ENCODE measurements at regions not wholly inside any gene's neighbourhood (a gene's known extent, or its start where the extent isn't known, plus 50 kb on each side); places are given as distances from the start of the nearest gene placed in this dataset.
"Not testable (repeated sequence)": the region's sequence is repeated elsewhere in the genome, so short reads cannot be mapped to it uniquely, and the experiment has no call there.

GRCh38 chr2:48228345-48228684 lies 86.2 kb upstream of the FOXN2 start:
- no peak for DNase-seq

DNA sequence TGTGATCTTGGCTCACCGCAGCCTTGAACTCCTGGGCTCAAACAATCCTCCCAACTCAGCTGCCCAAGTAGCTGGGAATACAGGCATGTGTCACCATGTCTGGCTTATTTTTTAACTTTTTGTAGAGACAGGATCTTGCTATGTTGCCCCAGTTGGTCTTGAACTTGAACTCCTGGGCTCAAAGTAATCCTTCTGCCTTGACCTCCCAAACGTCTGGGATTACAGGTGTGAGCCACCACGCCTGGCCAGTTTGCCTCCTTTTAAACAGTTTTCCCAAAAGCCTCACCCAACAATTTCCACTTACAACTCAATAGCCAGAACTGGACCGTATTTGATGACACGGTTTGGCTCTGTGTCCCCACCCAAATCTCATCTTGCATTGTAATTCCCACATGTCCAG lies 85.4 kb upstream of the FOXN2 start:
- no peak for DNase-seq

DNA sequence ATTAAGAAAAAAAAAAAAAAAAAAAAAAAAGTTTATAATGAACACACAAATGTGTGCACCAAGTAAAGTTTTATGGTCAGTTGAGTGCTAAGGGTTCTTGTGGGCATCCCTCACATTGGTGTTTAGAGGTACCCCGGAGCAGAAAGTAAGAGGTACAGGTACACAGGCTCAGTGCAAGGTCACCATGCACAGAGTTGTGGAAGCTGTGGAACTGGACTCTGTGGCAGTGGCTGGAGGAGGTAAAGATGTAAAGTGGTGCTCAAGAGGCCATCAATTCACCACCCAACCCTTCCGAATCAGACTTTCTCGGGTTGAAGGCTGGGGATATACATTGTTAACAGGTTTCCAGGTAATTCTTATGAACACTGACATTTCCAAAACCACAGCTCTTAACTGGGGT lies 83.6 kb upstream of the FOXN2 start:
- no peak for DNase-seq

DNA sequence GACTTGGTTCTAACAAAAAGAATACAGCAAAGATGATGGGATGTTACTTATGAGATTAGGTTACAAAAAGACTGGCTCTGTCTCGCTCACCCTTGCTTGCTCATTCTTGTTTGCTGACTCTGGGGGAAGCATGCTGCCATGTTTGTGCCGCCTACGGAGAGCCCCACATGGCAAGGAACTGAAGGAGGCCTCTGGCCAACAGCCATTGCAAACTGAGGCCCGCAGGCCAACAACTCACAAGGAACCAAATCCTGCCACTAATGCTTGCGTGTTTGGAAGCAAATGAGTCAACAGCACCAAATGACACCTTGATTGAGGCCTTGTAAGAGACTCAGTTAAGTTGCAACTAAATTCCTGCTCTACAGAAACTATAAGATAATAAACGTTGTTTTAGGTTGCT lies 82.1 kb upstream of the FOXN2 start:
- no peak for DNase-seq

DNA sequence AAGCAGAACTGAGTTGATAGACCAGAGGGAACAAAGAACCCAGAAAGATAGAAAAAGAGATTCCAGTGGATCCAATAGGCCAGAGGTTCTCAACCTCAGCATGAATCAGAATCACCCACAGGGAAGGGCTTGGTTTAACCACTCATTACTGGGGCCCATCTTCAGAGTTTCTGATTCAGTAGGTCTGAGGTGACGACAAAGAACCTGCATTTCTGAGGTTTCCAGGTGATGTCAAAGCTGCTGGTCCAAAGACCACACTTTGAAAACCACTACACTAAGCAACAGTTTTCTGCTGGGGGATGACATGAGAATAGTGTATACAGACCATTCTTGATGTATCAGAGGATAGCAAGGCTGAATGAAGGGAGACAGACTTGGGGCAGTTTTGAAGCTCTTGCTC lies 81.5 kb upstream of the FOXN2 start:
- DNase-seq = peak in 1 of 5 donors; percentile 21

GRCh38 chr2:48233824-48234223 lies 80.7 kb upstream of the FOXN2 start:
- DNase-seq = not testable (repeated sequence)

DNA sequence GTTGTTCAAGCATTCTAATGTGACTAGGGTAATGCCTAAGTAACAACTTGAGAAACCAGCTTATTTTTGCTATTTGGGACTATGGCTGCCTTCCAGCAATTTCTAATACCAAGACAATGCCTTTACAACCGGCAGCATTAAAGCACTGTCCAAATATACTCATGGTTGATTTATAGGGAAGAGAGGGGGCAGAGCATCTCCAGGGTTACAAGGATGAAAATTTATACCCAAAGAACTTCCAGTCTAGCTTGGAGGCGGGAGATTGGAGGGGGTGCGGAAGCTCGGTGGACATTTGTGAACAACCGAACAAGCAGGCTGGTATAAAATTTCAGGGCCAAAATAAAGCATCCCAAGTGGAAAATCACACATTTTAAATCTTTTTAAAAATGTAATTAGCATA lies 79.4 kb upstream of the FOXN2 start:
- no peak for DNase-seq

DNA sequence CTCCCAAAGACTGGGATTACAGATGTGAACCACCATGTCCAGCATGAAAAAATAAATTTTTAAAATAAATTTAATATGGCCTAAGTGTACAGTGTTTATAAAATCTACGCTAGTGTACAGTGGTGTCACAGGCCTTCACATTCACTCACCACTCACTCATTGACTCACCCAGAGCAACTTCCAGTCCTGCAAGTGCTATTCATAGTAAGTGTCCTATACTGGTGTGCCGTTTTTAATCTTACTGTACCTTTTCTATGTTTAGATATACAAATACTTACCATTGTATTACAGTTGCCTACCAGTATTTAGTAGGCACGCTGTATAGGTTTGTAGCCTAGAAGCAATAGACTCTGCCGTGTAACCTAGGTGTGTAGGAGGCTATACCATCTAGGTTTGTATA lies 76.1 kb upstream of the FOXN2 start:
- DNase-seq = no peak

GRCh38 chr2:48240912-48241311 lies 73.6 kb upstream of the FOXN2 start:
- DNase-seq = no peak

DNA sequence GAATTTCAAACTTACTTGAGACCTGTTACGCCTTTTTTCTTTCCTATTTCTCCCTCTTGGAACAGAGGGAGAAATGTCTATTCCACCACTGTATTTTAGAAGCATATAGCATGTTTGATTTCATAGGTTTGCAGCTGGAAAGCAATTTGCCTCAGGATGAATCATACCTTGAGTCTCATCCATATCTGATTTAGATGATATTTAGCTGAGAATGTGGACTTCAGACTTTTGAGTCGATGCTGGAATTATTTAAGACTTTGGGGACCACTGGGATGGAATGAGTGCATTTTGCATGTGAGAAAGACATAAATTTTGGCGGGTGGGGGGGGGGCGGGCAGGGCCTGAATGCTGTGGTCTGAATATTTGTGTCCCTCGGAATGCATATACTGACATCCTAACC lies 67.3 kb upstream of the FOXN2 start:
- no peak for DNase-seq

GRCh38 chr2:48248251-48248933 lies 66.1 kb upstream of the FOXN2 start:
- peak in 1 of 5 donors; percentile 54 for DNase-seq

DNA sequence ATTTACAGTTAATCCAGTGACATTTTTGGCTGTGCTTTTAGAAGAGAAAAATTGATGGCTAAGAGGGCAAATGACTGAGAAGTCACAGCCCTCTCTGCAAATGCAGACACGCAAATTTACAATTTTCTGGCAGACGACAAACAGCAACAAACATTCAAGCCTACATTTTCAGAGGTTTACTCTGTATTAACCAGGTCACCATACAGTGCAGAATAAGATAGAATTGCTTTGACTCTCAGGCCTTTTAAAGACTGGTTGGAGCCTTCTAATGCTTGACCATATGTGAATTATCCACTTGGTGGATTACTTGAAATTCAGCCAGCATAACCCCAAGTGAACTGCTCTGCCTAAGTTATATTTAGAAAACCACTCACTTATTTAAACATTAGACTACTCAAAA lies 65.5 kb upstream of the FOXN2 start:
- no peak for DNase-seq

- no peak for DNase-seq
Observed at GRCh38 chr2:48249631-48250473, 64.6 kb upstream of the FOXN2 start.

GRCh38 chr2:48250474-48250844 lies 64.0 kb upstream of the FOXN2 start:
- no peak for DNase-seq

GRCh38 chr2:48250943-48251342 lies 63.5 kb upstream of the FOXN2 start:
- DNase-seq = peak in 1 of 5 donors; percentile 41

DNA sequence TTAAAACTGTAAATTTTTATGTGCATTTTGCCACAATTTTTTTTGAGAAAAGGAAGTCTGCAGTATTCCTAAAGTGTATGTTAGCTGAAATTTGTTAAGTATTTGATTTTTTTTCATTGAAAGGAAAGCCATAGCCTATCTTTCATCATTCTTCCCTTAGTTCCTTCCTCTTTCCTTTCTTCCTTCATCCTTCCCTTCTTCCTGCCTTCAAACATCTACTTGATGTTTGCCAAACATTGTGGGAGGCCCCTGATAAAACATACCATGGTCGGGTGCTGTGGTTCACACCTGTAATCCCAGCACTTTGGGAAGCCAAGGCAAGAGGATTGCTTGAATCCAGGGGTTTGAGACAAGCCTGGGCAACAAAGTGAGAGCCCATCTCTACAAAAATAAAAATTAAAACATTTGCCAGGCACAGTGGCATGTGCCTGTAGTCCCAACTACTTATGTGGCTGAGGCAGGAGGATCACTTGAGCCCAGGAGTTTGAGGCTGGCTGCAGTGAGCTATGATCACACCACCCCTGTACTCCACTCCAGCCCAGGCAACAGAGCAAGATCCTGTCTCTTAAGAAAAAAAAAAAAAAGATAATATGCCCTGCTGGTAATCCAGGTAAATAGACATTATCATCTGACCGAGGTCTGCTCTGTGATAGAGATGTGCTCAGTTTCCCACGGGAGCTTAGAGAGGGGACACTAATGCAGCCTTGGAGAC lies 62.9 kb upstream of the FOXN2 start:
- DNase-seq = no peak

- no peak for DNase-seq
Observed at GRCh38 chr2:48253301-48253700, 61.2 kb upstream of the FOXN2 start.

- no peak for DNase-seq
Observed at GRCh38 chr2:48254839-48255238, 59.6 kb upstream of the FOXN2 start.

DNA sequence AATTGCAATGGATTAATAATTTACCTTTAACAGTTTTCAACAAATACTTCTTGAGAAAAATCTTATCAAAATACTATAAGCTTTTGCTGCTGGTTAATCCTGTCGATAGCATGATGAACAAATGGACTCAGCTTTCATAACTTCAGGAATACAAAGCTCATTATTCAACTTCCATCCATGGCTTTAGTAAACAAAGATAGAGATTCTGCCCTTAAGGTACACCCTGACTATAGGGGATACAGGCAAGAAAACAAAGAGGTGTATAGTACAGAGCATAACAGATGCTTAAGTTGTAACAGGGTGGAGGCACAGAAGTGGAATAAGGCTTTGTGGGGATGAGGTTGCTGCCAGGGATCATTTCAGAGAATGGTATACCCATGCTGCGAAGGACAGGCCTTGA lies 57.0 kb upstream of the FOXN2 start:
- no peak for DNase-seq

DNA sequence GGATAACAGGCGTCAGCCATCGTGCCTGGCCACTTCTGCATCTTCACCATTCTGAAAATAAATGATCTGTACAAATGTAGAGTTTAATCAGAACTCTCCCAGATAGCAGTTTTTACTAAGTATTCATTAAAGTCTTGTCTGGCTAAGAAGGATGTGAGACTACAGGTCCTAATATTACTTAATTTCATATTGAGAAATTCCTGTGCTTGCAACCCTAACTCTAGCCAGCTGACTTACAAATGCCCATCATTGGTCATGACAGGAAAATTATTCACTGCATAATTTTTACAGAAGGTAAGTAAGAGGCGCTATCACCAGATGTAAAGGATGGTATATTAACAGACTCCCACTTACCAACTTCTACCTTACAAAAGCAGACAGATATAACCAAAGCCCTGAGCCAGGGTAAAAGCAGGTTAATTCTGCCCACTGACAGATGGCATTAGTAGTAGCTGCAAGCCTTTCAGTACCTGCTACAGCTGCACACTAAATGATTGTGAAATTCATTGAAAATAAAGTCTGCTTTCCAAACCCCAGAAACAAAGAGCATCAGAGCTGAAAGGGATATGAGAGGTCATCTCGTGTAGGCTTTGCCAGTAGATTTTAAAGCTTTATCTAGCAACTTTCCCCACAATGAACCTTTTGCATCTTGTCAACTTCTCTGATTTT lies 55.9 kb upstream of the FOXN2 start:
- DNase-seq = no peak

DNA sequence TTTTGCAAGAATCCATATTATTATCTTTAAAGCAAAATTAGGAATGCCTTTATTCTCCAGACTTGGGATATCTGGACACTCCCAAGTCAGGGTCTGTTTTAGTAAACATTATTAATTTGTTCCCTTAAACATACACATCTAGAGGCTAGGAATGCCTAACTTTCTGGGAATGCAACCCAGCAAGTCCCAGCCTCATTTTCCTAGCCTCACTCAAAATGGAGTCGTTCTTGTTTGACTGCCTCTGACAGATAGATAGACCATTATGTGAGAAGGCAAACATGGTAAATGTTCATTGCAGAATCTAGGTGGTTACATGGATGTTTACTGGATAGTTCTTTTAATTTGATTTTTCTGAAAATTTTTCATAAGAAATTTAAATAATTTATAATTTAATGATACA lies 54.7 kb upstream of the FOXN2 start:
- no peak for DNase-seq

DNA sequence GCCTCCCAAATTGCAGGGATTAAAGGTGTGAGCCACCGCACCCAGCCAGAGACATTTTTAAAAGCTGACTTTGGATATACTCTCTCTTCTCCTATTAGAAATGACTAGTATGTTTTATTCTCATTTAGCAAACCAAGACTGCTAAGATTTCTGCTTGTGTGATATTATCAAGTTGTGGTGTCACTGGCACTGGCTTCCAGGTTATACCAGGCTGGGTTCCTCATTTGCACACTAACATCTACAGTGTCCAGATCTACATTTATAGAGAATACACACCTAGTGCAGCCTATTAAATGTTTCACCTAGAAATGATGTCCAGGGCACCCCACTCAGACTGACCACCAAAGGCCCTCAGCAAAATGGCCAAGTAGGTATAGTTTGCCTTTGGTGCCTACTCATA lies 49.9 kb upstream of the FOXN2 start:
- DNase-seq = no peak

All from T-helper 1 cell (primary cell).